K562 (cell line): ENCODE measurements at regions not wholly inside any gene's neighbourhood (a gene's known extent, or its start where the extent isn't known, plus 50 kb on each side); places are given as distances from the start of the nearest gene placed in this dataset.

ENCODE experiments used
- ATAC-seq: fragments of 200-7000 bp; cut with Tn5 transposase; 3 replicates; pipeline ENCODE4 v1.9.1; 2020; ENCODE audit warnings: moderate library complexity
- BruUV-seq: library from RNA; stranded (reverse); fragments of 400-500 nt; replicated peaks from 2 replicates; lab custom pipeline; 2021; lab: Mats Ljungman, UMichigan
- CTCF ChIA-PET: fragments of 300-600 bp; formaldehyde crosslinking; extraction: SDS; loops from one replicate; lab custom pipeline; 2021; ENCODE audit warnings: low intra/inter-chr PET ratio; lab: Yijun Ruan, JAX
- POLR2A ChIA-PET: fragments of 300-600, 350-650 bp; sonication (Branson Sonifier 250); formaldehyde crosslinking; extraction: SDS; loops from one replicate; lab custom pipeline; 2021; ENCODE audit warnings: antibody characterized with exemption, inconsistent platforms; lab: Yijun Ruan, JAX
- DNase-seq, 4 experiments: peaks; one replicate each; pipeline versions ENCODE4 v3.0.0 to v3.0.0-alpha.2; 2011 to 2018; ENCODE audit warnings: low spot score in 3 of 4, mixed read lengths in 3 of 4; ENCODE audit errors: extremely low read depth in 1 of 4
- FAIRE-seq: peaks from 2 replicates; lab custom pipeline; 2011; peaks lifted over from hg19 to GRCh38; lab: Jason Lieb, UNC
- H2AFZ ChIP-seq: 2 replicates; pipeline ENCODE4 v1.6.0; 2011; ENCODE audit warnings: low read depth, low read length, control low read depth, inconsistent platforms
- H3K27ac ChIP-seq: fragments of 200-600 bp; 3 replicates; pipeline ENCODE4 v1.8.0; 2011; ENCODE audit warnings: low read depth, mild to moderate bottlenecking, control low read depth, inconsistent platforms, low read length, moderate library complexity, mixed read lengths; ENCODE audit errors: extremely low read depth
- H3K27me3 ChIP-seq, 2 experiments: fragments of 300-600 bp in 1 of 2; 2 replicates in 1 of 2; 3 replicates in 1 of 2; pipeline versions ENCODE4 v1.6.0 to v1.8.0; 2011; ENCODE audit warnings: inconsistent platforms in 2 of 2, low read length in 2 of 2, mild to moderate bottlenecking in 1 of 2, mixed read lengths in 1 of 2, moderate library complexity in 1 of 2; ENCODE audit not compliant: control insufficient read depth in 2 of 2, insufficient read depth in 2 of 2
- H3K36me3 ChIP-seq: fragments of 300-600 bp; 3 replicates; pipeline ENCODE4 v1.8.0; 2011; ENCODE audit warnings: mild to moderate bottlenecking, low read length, inconsistent platforms; ENCODE audit not compliant: control insufficient read depth, insufficient read depth
- H3K4me1 ChIP-seq, 2 experiments: fragments of 200-600 bp in 1 of 2; replicated peaks in 1 of 2; 2 replicates in 1 of 2; 3 replicates in 1 of 2; pipeline versions ENCODE4 v1.5.1 to v1.8.0; 2011; ENCODE audit warnings: inconsistent platforms in 2 of 2, low read length in 2 of 2, mild to moderate bottlenecking in 1 of 2, mixed read lengths in 1 of 2, moderate library complexity in 1 of 2; ENCODE audit not compliant: control insufficient read depth in 2 of 2, insufficient read depth in 2 of 2
- H3K4me2 ChIP-seq: 2 replicates; pipeline ENCODE4 v1.6.1; 2011; ENCODE audit warnings: low read length, control low read depth, inconsistent platforms, mixed read lengths; ENCODE audit not compliant: insufficient read depth
- H3K4me3 ChIP-seq: fragments of 200-600 bp; sonication (generic), shearing (Covaris generic); 2 replicates; pipeline ENCODE4 v1.5.1; 2016; ENCODE audit warnings: control low read depth, inconsistent platforms
- H3K79me2 ChIP-seq: fragments of 200-600 bp; 3 replicates; pipeline ENCODE4 v1.8.0; 2011; ENCODE audit warnings: low read length, inconsistent platforms; ENCODE audit not compliant: control insufficient read depth, insufficient read depth
- H3K9ac ChIP-seq, 2 experiments: 2 replicates each; pipeline versions ENCODE4 v1.6.0 to v1.6.1; 2011; ENCODE audit warnings: low read depth in 2 of 2, low read length in 2 of 2, control low read depth in 1 of 2, inconsistent platforms in 1 of 2, mild to moderate bottlenecking in 1 of 2, mixed read lengths in 1 of 2; ENCODE audit not compliant: insufficient read depth in 1 of 2
- H3K9me1 ChIP-seq: one replicate; pipeline ENCODE4 v1.6.0; 2011; ENCODE audit warnings: inconsistent platforms, mild to moderate bottlenecking, low read length, moderate library complexity; ENCODE audit not compliant: control insufficient read depth, insufficient read depth
- H3K9me3 ChIP-seq: replicated peaks from 2 replicates; pipeline ENCODE4 v1.5.1; 2011; ENCODE audit warnings: low read depth, low read length, inconsistent platforms; ENCODE audit not compliant: control insufficient read depth, insufficient read depth
- H4K20me1 ChIP-seq: replicated peaks from 2 replicates; pipeline ENCODE4 v1.6.1; 2011; ENCODE audit warnings: low read length, inconsistent platforms, mixed read lengths; ENCODE audit not compliant: control insufficient read depth, insufficient read depth
- CUX1 ChIP-seq: fragments of 200-800 bp; sonication (Bioruptor generic); IDR thresholded peaks from 2 replicates; pipeline ENCODE4 v1.6.1; 2016; ENCODE audit warnings: missing genetic modification characterization, missing compliant biosample characterization
- MYBL2 ChIP-seq, 2 experiments: fragments of 450-650 bp in 1 of 2; sonication (generic) in 1 of 2; formaldehyde crosslinking in 1 of 2; IDR thresholded peaks; 2 replicates each; pipeline versions ENCODE4 v1.6.1 to v1.8.1; 2017 to 2022; ENCODE audit warnings: borderline replicate concordance in 1 of 2, inconsistent platforms in 1 of 2, low read depth in 1 of 2, mild to moderate bottlenecking in 1 of 2, missing genetic modification reagents in 1 of 2, moderate library complexity in 1 of 2
- PCBP1 ChIP-seq: fragments of 200-400 bp; formaldehyde crosslinking; IDR thresholded peaks from 2 replicates; pipeline ENCODE4 v1.6.1; 2018; ENCODE audit warnings: mild to moderate bottlenecking, low read depth, low read length; ENCODE audit not compliant: poor library complexity, severe bottlenecking
- SFPQ ChIP-seq: fragments of 200-400 bp; formaldehyde crosslinking; IDR thresholded peaks from 2 replicates; pipeline ENCODE4 v1.6.1; 2017; ENCODE audit warnings: mild to moderate bottlenecking, low read depth, low read length, moderate library complexity
- STAT5A ChIP-seq: IDR thresholded peaks from 2 replicates; pipeline ENCODE4 v1.6.1; 2012; ENCODE audit warnings: low read length, inconsistent platforms, borderline replicate concordance
- ZNF253 ChIP-seq: fragments of 250-450 bp; sonication (Bioruptor Pico); conservative IDR thresholded peaks from 2 replicates; pipeline ENCODE4 v1.6.1; 2021; ENCODE audit warnings: mild to moderate bottlenecking
- ZNF445 ChIP-seq: fragments of 250-450 bp; sonication (Bioruptor Pico); IDR thresholded peaks from 2 replicates; pipeline ENCODE4 v1.4.0; 2020; ENCODE audit warnings: low read depth, mild to moderate bottlenecking, moderate library complexity
- WGBS: fragments of 100-300 bp; shearing (Covaris generic); methylation state at CpG from one replicate; pipeline ENCODE4 v1.1.6; 2016; ENCODE audit warnings: low coverage, mixed read lengths; ENCODE audit not compliant: insufficient coverage; ENCODE audit errors: missing lambda C conversion rate; 5-methylcytosine and 5-hydroxymethylcytosine counted together
- in situ Hi-C: fragments of 300-500 bp; cut with MboI; formaldehyde crosslinking; loops from 4 replicates; pipeline ENCODE4 v1.15.0; 2018; ENCODE audit warnings: inconsistent platforms, mixed read lengths
- intact Hi-C: fragments of 100-400 bp; cut with micrococcal nuclease; formaldehyde crosslinking; loops from 2 replicates; pipeline ENCODE4 v1.14.2; 2022
- TF ChIP-seq, protein P1 (sequence below): fragments of 250-450 bp; sonication (Bioruptor Pico); IDR thresholded peaks from 2 replicates; pipeline ENCODE4 v1.5.0; 2020; ENCODE audit warnings: mild to moderate bottlenecking

DNA sequence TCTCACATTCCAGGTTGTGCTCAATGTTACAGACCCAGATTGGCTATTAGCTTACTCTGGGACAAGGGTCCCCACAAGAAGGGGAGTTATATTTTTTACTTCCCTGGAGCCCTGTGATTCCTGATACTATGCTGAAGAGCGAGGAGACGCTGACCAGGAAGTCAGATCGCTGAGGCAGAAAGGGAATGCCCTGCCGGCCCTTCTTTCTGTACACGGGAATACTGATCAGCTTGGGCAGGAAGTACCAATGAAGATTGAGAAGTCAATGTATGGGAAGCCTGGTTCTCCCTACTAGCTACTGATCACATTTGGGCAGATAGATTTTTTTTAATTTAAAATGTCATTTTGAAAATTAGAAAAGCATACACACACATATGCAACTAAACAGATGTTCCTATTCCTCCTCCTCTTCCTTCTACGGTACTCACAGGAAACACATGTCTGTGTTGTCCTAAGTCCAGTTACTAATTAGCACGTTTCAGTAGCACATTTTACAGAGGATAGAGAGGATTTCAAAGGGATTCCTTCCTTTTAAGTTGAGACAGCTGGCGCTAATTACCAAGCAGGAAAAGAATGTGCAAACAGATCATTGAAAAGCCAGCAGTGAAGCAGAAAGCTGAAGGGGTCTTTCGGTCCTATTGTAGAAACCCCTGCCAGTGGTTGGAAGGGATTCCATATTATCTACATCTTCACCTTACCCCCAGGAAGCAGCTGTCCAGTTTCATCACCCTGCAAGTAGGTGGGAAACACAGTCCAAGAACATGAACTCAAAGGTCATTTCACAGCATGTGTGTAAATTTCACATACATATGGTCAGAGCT is 292.4 kb downstream of the DUSP6 start:
- in situ Hi-C loops (loop anchor here (10.0 kb wide), 1 partner anchor 395 kb away; no protein-coding TSS in a partner anchor), intact Hi-C loops (loop anchor here (10.0 kb wide), 1 partner anchor 465 kb away; the partner anchor contains the start of genes GALNT4 and POC1B)
- Histone ChIP-seq H3K4me3 (no peak overlapping the region), H3K9me1 (no peaks in the 10 kb centered on the region), H3K4me2 (no peak overlapping the region), H3K9ac (no peak overlapping the region), H3K27ac (no peak overlapping the region), H3K36me3 (no peaks in the 10 kb centered on the region), H3K27me3 (no peaks in the 10 kb centered on the region), H3K4me1 (no peaks in the 10 kb centered on the region; a peak in 1 of 5 replicates), H3K9me3 (no peaks in the 10 kb centered on the region), H3K79me2 (no peaks in the 10 kb centered on the region), H4K20me1 (no peaks in the 10 kb centered on the region), H2AFZ (no peak overlapping the region)
- no TSS peak for BruUV-seq
- no peak for TF ChIP-seq CUX1 (CRISPR knock-in tag)
- TF ChIP-seq ZNF253 (CRISPR knock-in tag), result no peak
- TF ChIP-seq PCBP1, result no peak
- TF ChIP-seq ZNF445 (CRISPR knock-in tag), result no peak
- TF ChIP-seq MYBL2 (IDR thresholded peaks at IDR 0.05; ENCODE audit: low read depth), result no peak
- TF ChIP-seq MYBL2 (CRISPR knock-in tag; IDR thresholded peaks at IDR 0.05; ENCODE audit: borderline replicate concordance), result no peak
- TF ChIP-seq STAT5A, result no peak
- TF ChIP-seq, protein P1, sequence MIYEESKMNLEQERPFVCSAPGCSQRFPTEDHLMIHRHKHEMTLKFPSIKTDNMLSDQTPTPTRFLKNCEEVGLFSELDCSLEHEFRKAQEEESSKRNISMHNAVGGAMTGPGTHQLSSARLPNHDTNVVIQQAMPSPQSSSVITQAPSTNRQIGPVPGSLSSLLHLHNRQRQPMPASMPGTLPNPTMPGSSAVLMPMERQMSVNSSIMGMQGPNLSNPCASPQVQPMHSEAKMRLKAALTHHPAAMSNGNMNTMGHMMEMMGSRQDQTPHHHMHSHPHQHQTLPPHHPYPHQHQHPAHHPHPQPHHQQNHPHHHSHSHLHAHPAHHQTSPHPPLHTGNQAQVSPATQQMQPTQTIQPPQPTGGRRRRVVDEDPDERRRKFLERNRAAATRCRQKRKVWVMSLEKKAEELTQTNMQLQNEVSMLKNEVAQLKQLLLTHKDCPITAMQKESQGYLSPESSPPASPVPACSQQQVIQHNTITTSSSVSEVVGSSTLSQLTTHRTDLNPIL, result no peak
- TF ChIP-seq SFPQ, result no peak
- ATAC-seq, result no peak
- FAIRE-seq, result no peak
- ChIA-PET POLR2A (no interaction called here), CTCF (no interaction called here)
- 3% methylated on average over 7 of the region's 9 CpGs for WGBS
- no peak for DNase-seq
